ENCODE measurements at regions not wholly inside any gene's neighbourhood (a gene's known extent, or its start where the extent isn't known, plus 50 kb on each side); places are given as distances from the start of the nearest gene placed in this dataset.

GRCh38 chr13:22883956-22884355, 296.8 kb upstream of the SGCG start:
- no peak for TF ChIP-seq TEAD4 (IDR thresholded peaks at IDR 0.05; ENCODE audit: borderline replicate concordance, insufficient read depth)
- no peak for TF ChIP-seq EZH2phosphoT487 (IDR thresholded peaks at IDR 0.05; ENCODE audit: borderline replicate concordance, low read depth)
- no peak for TF ChIP-seq CTCF (IDR thresholded peaks at IDR 0.05)
- TF ChIP-seq ELF1 (IDR thresholded peaks at IDR 0.05), result no peak
- TF ChIP-seq RAD21 (IDR thresholded peaks at IDR 0.05; ENCODE audit: low read length), result no peak
- no peak for TF ChIP-seq CHD2 (IDR thresholded peaks at IDR 0.05; ENCODE audit: low read length, partially characterized antibody)
- TF ChIP-seq MAX (IDR thresholded peaks at IDR 0.05; ENCODE audit: low read depth), result no peak
- no peak for TF ChIP-seq TAF1 (IDR thresholded peaks at IDR 0.05; ENCODE audit: borderline replicate concordance, low read depth, low read length)
- TF ChIP-seq FOSL2 (IDR thresholded peaks at IDR 0.05; ENCODE audit: borderline replicate concordance, low read depth), result no peak
- TF ChIP-seq NRF1 (IDR thresholded peaks at IDR 0.05; ENCODE audit: low read depth, low read length), result no peak

Data from SK-N-SH (cell line).